Nephron progenitor cell (in vitro differentiated cells): ENCODE measurements at regions not wholly inside any gene's neighbourhood (a gene's known extent, or its start where the extent isn't known, plus 50 kb on each side); places are given as distances from the start of the nearest gene placed in this dataset.

Source experiments
- DNase-seq: peaks from one replicate; pipeline ENCODE4 v3.0.0; 2021
- H3K27ac Mint-ChIP-seq: 2 replicates; pipeline ENCODE4 v1.8.0; 2021; ENCODE audit warnings: mild to moderate bottlenecking, moderate library complexity, mixed read lengths
- H3K27me3 Mint-ChIP-seq: 2 replicates; pipeline ENCODE4 v1.8.0; 2021; ENCODE audit warnings: mild to moderate bottlenecking, low read depth, mixed read lengths; ENCODE audit not compliant: poor library complexity
- H3K36me3 Mint-ChIP-seq: 2 replicates; pipeline ENCODE4 v1.8.0; 2021; ENCODE audit warnings: low read depth, mixed read lengths
- H3K4me1 Mint-ChIP-seq: 2 replicates; pipeline ENCODE4 v1.8.0; 2021; ENCODE audit warnings: mixed read lengths
- H3K4me3 Mint-ChIP-seq: 2 replicates; pipeline ENCODE4 v1.8.0; 2021; ENCODE audit warnings: mild to moderate bottlenecking, moderate library complexity, mixed read lengths
- H3K9me3 Mint-ChIP-seq: 2 replicates; pipeline ENCODE4 v1.8.0; 2021; ENCODE audit warnings: mild to moderate bottlenecking, moderate library complexity, mixed read lengths
- CTCF ChIP-seq: fragments of 200-600 bp; sonication (generic); IDR thresholded peaks from 2 replicates; pipeline ENCODE4 v1.5.0; 2021; ENCODE audit warnings: antibody characterized with exemption

GRCh38 chr3:80434366-80434765 is 666.6 kb upstream of the ROBO1 start:
- H3K9me3 Mint-ChIP-seq: no peaks in the 10 kb centered on the region
- TF ChIP-seq CTCF: no peak
- no peak overlapping the region for H3K27ac Mint-ChIP-seq
- H3K27me3 Mint-ChIP-seq: peaks cover 3% of the 10 kb centered on the region
- no peak for DNase-seq
- no peaks in the 10 kb centered on the region for H3K36me3 Mint-ChIP-seq
- H3K4me3 Mint-ChIP-seq: no peak overlapping the region
- peaks cover 3% of the 10 kb centered on the region for H3K4me1 Mint-ChIP-seq

GRCh38 chr3:80424951-80425350 is 657.2 kb upstream of the ROBO1 start:
- Mint-ChIP-seq H3K36me3 (no peaks in the 10 kb centered on the region), H3K27me3 (no peaks in the 10 kb centered on the region), H3K9me3 (no peaks in the 10 kb centered on the region), H3K4me1 (no peaks in the 10 kb centered on the region), H3K27ac (no peak overlapping the region), H3K4me3 (no peak overlapping the region)
- DNase-seq: no peak
- TF ChIP-seq CTCF: no peak

- Mint-ChIP-seq H3K36me3 (no peaks in the 10 kb centered on the region), H3K4me1 (no peaks in the 10 kb centered on the region), H3K9me3 (no peaks in the 10 kb centered on the region), H3K27ac (no peak overlapping the region), H3K27me3 (no peaks in the 10 kb centered on the region), H3K4me3 (no peak overlapping the region)
- no peak for TF ChIP-seq CTCF
- DNase-seq: no peak
Observed at GRCh38 chr3:80408030-80408721, 640.4 kb upstream of the ROBO1 start.

- no peaks in the 10 kb centered on the region for H3K27me3 Mint-ChIP-seq
Observed at GRCh38 chr3:80405618-80406017, 637.8 kb upstream of the ROBO1 start.

GRCh38 chr3:80395023-80395422 is 627.2 kb upstream of the ROBO1 start:
- no peak for DNase-seq
- Mint-ChIP-seq H3K27ac (no peak overlapping the region), H3K4me3 (no peak overlapping the region), H3K9me3 (no peaks in the 10 kb centered on the region), H3K27me3 (no peaks in the 10 kb centered on the region), H3K36me3 (no peaks in the 10 kb centered on the region), H3K4me1 (no peaks in the 10 kb centered on the region)
- no peak for TF ChIP-seq CTCF

More at GRCh38 chr3:80405618-80406017, 637.8 kb upstream of the ROBO1 start:
- Mint-ChIP-seq H3K27ac (no peak overlapping the region), H3K9me3 (no peaks in the 10 kb centered on the region), H3K4me3 (no peak overlapping the region), H3K36me3 (no peaks in the 10 kb centered on the region), H3K4me1 (no peaks in the 10 kb centered on the region)
- TF ChIP-seq CTCF: no peak
- DNase-seq: no peak

GRCh38 chr3:80391573-80391972 is 623.8 kb upstream of the ROBO1 start:
- no peaks in the 10 kb centered on the region for H3K4me1 Mint-ChIP-seq
- no peaks in the 10 kb centered on the region for H3K36me3 Mint-ChIP-seq
- H3K4me3 Mint-ChIP-seq: no peak overlapping the region
- TF ChIP-seq CTCF: no peak
- no peaks in the 10 kb centered on the region for H3K27me3 Mint-ChIP-seq
- H3K9me3 Mint-ChIP-seq: no peaks in the 10 kb centered on the region
- no peak for DNase-seq
- H3K27ac Mint-ChIP-seq: no peak overlapping the region
